IMR-90 (cell line): ENCODE measurements at regions not wholly inside any gene's neighbourhood (a gene's known extent, or its start where the extent isn't known, plus 50 kb on each side); places are given as distances from the start of the nearest gene placed in this dataset.

Source experiments
- ATAC-seq: fragments of 200-7000 bp; cut with Tn5 transposase; 2 replicates; pipeline ENCODE4 v1.9.1; 2020; ENCODE audit warnings: low read depth, mild to moderate bottlenecking, moderate library complexity
- BruUV-seq: library from RNA; stranded (reverse); fragments of 400-500 nt; replicated peaks from 2 replicates; lab custom pipeline; 2021; lab: Mats Ljungman, UMichigan
- CTCF ChIA-PET: fragments of 300-600 bp; formaldehyde crosslinking; extraction: SDS; loops from one replicate; lab custom pipeline; 2021; ENCODE audit warnings: antibody characterized with exemption; lab: Yijun Ruan, JAX
- POLR2A ChIA-PET: fragments of 300-600 bp; sonication (Branson Sonifier 250); formaldehyde crosslinking; loops from one replicate; lab custom pipeline; 2022; ENCODE audit warnings: antibody characterized with exemption; ENCODE audit not compliant: unreplicated experiment; lab: Charles Lee
- DNase-seq: peaks from one replicate; pipeline ENCODE4 v3.0.0; 2013
- H2AFZ ChIP-seq: replicated peaks from 2 replicates; pipeline ENCODE3; 2013; ENCODE audit warnings: low read length, mild to moderate bottlenecking; ENCODE audit not compliant: poor library complexity
- H2AK5ac ChIP-seq: 2 replicates; pipeline ENCODE4 v1.6.1; 2013; ENCODE audit warnings: low read depth, low read length, inconsistent platforms
- H2AK9ac ChIP-seq: replicated peaks from 2 replicates; pipeline ENCODE3; 2013; ENCODE audit warnings: mild to moderate bottlenecking, low read depth, low read length, moderate library complexity; ENCODE audit not compliant: poor library complexity
- H2BK120ac ChIP-seq: 2 replicates; pipeline ENCODE4 v1.6.1; 2013; ENCODE audit warnings: low read depth, low read length, inconsistent platforms
- H2BK15ac ChIP-seq: 3 replicates; pipeline ENCODE4 v1.6.1; 2013; ENCODE audit warnings: low read depth, low read length, inconsistent platforms
- H2BK20ac ChIP-seq: 2 replicates; pipeline ENCODE4 v1.6.1; 2013; ENCODE audit warnings: low read depth, mild to moderate bottlenecking, inconsistent platforms, low read length, moderate library complexity
- H2BK5ac ChIP-seq: 2 replicates; pipeline ENCODE4 v1.6.1; 2013; ENCODE audit warnings: mild to moderate bottlenecking, low read depth, low read length, inconsistent platforms; ENCODE audit not compliant: poor library complexity, severe bottlenecking
- H3K14ac ChIP-seq: replicated peaks from 2 replicates; pipeline ENCODE4 v1.6.1; 2013; ENCODE audit warnings: low read depth, low read length, inconsistent platforms
- H3K18ac ChIP-seq: 2 replicates; pipeline ENCODE4 v1.6.1; 2013; ENCODE audit warnings: low read depth, low read length, control low read depth
- H3K23ac ChIP-seq: 2 replicates; pipeline ENCODE4 v1.6.1; 2013; ENCODE audit warnings: low read depth, low read length, inconsistent platforms
- H3K27ac ChIP-seq: 2 replicates; pipeline ENCODE4 v1.5.1; 2013; ENCODE audit warnings: mild to moderate bottlenecking, control low read depth, low read length; ENCODE audit not compliant: insufficient read depth
- H3K27me3 ChIP-seq: 2 replicates; pipeline ENCODE4 v1.6.1; 2013; ENCODE audit warnings: low read length; ENCODE audit not compliant: control insufficient read depth, insufficient read depth
- H3K36me3 ChIP-seq: 2 replicates; pipeline ENCODE4 v1.6.1; 2013; ENCODE audit warnings: low read length, mixed read lengths; ENCODE audit not compliant: control insufficient read depth, insufficient read depth
- H3K4ac ChIP-seq: 2 replicates; pipeline ENCODE4 v1.6.1; 2013; ENCODE audit warnings: low read depth, low read length, inconsistent platforms
- H3K4me1 ChIP-seq: 2 replicates; pipeline ENCODE4 v1.6.1; 2013; ENCODE audit warnings: low read length, mixed read lengths; ENCODE audit not compliant: control insufficient read depth, insufficient read depth
- H3K4me2 ChIP-seq: 2 replicates; pipeline ENCODE4 v1.6.1; 2013; ENCODE audit warnings: low read depth, mild to moderate bottlenecking, control low read depth, low read length, moderate library complexity
- H3K4me3 ChIP-seq: 2 replicates; pipeline ENCODE4 v1.5.1; 2013; ENCODE audit warnings: low read depth, mild to moderate bottlenecking, control low read depth, low read length, moderate library complexity; ENCODE audit not compliant: insufficient read depth
- H3K56ac ChIP-seq: 2 replicates; pipeline ENCODE4 v1.6.1; 2013; ENCODE audit warnings: low read length, inconsistent platforms; ENCODE audit not compliant: insufficient read depth; ENCODE audit errors: extremely low read depth
- H3K79me1 ChIP-seq, 2 experiments: 2 replicates each; pipeline ENCODE4 v1.6.1; 2013; ENCODE audit warnings: low read length in 2 of 2, inconsistent platforms in 1 of 2, low read depth in 1 of 2
- H3K9ac ChIP-seq: 2 replicates; pipeline ENCODE4 v1.6.1; 2013; ENCODE audit warnings: low read depth, low read length, control low read depth
- H3K9me1 ChIP-seq: 2 replicates; pipeline ENCODE4 v1.6.1; 2013; ENCODE audit warnings: low read length, inconsistent platforms; ENCODE audit not compliant: insufficient read depth
- H3K9me3 ChIP-seq: 2 replicates; pipeline ENCODE4 v1.6.1; 2013; ENCODE audit warnings: low read length; ENCODE audit not compliant: control insufficient read depth, insufficient read depth
- H4K20me1 ChIP-seq: 2 replicates; pipeline ENCODE4 v1.6.1; 2013; ENCODE audit warnings: low read length, inconsistent platforms; ENCODE audit not compliant: insufficient read depth
- H4K5ac ChIP-seq: 2 replicates; pipeline ENCODE4 v1.6.1; 2013; ENCODE audit warnings: mild to moderate bottlenecking, low read depth, low read length, control low read depth
- H4K8ac ChIP-seq, 2 experiments: 2 replicates each; pipeline ENCODE4 v1.6.1; 2013; ENCODE audit warnings: low read depth in 2 of 2, low read length in 2 of 2, control low read depth in 1 of 2, inconsistent platforms in 1 of 2
- H4K91ac ChIP-seq: 2 replicates; pipeline ENCODE4 v1.6.1; 2013; ENCODE audit warnings: low read depth, low read length, inconsistent platforms; ENCODE audit not compliant: insufficient read depth
- BHLHE40 ChIP-seq: fragments of 150-350 bp; IDR thresholded peaks from 2 replicates; pipeline ENCODE4 v1.6.1; 2016; ENCODE audit warnings: mild to moderate bottlenecking, low read depth, low read length
- CEBPB ChIP-seq: IDR thresholded peaks from 2 replicates; pipeline ENCODE4 v1.6.1; 2012; ENCODE audit warnings: low read depth, low read length, improper control_type of control experiment
- MAFK ChIP-seq: IDR thresholded peaks from 2 replicates; pipeline ENCODE4 v1.6.1; 2012; ENCODE audit warnings: low read depth, low read length, improper control_type of control experiment
- MAZ ChIP-seq: IDR thresholded peaks from 2 replicates; pipeline ENCODE4 v1.6.1; 2012; ENCODE audit warnings: low read depth, mild to moderate bottlenecking, low read length, improper control_type of control experiment, moderate library complexity, borderline replicate concordance
- MXI1 ChIP-seq: IDR thresholded peaks from 2 replicates; pipeline ENCODE4 v1.6.1; 2012; ENCODE audit warnings: low read depth, mild to moderate bottlenecking, low read length, moderate library complexity, borderline replicate concordance
- POLR2A ChIP-seq: IDR thresholded peaks from 2 replicates; pipeline ENCODE4 v1.6.1; 2012; ENCODE audit warnings: mild to moderate bottlenecking, low read depth, low read length
- RAD21 ChIP-seq: IDR thresholded peaks from 2 replicates; pipeline ENCODE4 v1.6.1; 2012; ENCODE audit warnings: low read length, improper control_type of control experiment
- RCOR1 ChIP-seq: IDR thresholded peaks from 2 replicates; pipeline ENCODE4 v1.6.1; 2012; ENCODE audit warnings: mild to moderate bottlenecking, low read length, improper control_type of control experiment; ENCODE audit not compliant: insufficient replicate concordance
- RFX5 ChIP-seq: IDR thresholded peaks from 2 replicates; pipeline ENCODE4 v1.8.0; 2012; ENCODE audit warnings: low read depth, mild to moderate bottlenecking, low read length, moderate library complexity
- SMC3 ChIP-seq: fragments of 150-350 bp; IDR thresholded peaks from 2 replicates; pipeline ENCODE4 v1.6.1; 2016; ENCODE audit warnings: low read depth, mild to moderate bottlenecking, antibody characterized with exemption, low read length, moderate library complexity
- WGBS, 2 experiments: methylation state at CpG; one replicate each; pipeline versions ENCODE4 v1.1.5 to v1.1.7; 2013; ENCODE audit warnings: missing lambda C conversion rate in 2 of 2; ENCODE audit not compliant: insufficient read length in 1 of 2; ENCODE audit errors: extremely low coverage in 2 of 2; 5-methylcytosine and 5-hydroxymethylcytosine counted together
- dilution Hi-C: fragments of 300-500 bp; cut with HindIII; formaldehyde crosslinking; loops from one replicate; pipeline ENCODE4 v1.14.3; 2018; ENCODE audit warnings: low sequenced_read_pairs; ENCODE audit not compliant: unreplicated experiment
- in situ Hi-C: fragments of 300-500 bp; cut with MboI; formaldehyde crosslinking; loops from 3 replicates; pipeline ENCODE4 v1.14.3; 2019; ENCODE audit warnings: low sequenced_read_pairs, inconsistent platforms, mixed read lengths
- intact Hi-C: fragments of 100-400 bp; cut with micrococcal nuclease; formaldehyde crosslinking; loops from 2 replicates; pipeline ENCODE4 v1.10.0; 2022
- TF ChIP-seq, protein P1 (sequence below): fragments of 150-350 bp; IDR thresholded peaks from 2 replicates; pipeline ENCODE4 v1.6.1; 2016; ENCODE audit warnings: low read depth, mild to moderate bottlenecking, low read length, moderate library complexity, borderline replicate concordance
- TF ChIP-seq, protein P2 (sequence below): fragments of 150-350 bp; IDR thresholded peaks from 2 replicates; pipeline ENCODE4 v1.6.1; 2017; ENCODE audit warnings: mild to moderate bottlenecking, antibody characterized with exemption, low read length, low read depth
- TF ChIP-seq, protein P3 (sequence below): conservative IDR thresholded peaks from 2 replicates; pipeline ENCODE4 v1.5.1; 2012; ENCODE audit warnings: mild to moderate bottlenecking, low read depth, low read length, improper control_type of control experiment

DNA sequence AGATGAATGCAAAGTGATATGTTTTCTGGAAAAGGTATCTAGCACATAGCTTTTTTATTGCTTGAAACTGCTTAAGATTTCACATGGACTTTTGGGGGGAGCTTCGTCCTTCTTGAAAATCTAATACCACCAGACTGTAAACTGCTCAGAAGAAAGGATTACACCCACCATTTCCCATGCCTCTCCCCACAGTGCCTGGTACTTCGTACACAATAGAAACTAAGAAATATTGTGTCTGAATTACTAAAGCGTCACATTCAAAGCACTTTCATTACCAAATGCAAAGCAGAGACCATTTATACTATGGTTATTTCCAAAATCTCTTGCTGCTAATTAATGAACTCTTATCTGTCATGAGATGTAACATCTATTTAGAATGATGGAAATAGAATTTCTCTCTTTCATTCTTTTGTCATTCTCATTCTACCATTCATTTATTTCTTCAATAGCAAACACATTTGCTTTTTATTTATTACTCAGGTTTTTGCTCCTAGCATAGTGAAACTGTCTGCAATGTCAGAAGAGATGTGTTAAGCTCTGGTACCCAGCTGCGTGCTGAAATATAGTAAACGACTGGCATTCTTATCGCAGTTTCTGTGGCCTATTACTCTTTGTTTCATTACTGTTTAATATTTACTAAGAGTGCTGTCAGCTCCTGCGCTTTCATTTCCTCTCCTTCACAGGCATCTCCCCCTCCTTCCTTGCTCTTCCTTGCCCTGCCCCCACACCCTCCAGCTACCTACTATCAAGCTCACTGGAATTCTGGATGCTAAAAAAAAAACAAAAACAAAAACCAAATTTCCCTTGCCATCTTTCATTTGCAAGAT is 51.4 kb upstream of the RAPGEF2 start:
- Histone ChIP-seq H4K91ac (no peak overlapping the region), H3K4me1 (no peaks in the 10 kb centered on the region), H4K5ac (no peak overlapping the region), H3K9me1 (no peaks in the 10 kb centered on the region), H2BK120ac (no peak overlapping the region), H3K9me3 (no peaks in the 10 kb centered on the region), H3K23ac (no peak overlapping the region), H3K14ac (no peak overlapping the region), H4K20me1 (no peaks in the 10 kb centered on the region), H3K4me2 (peak overlapping the region; percentile 39; the same call in 1 of the 2 replicates), H3K9ac (no peak overlapping the region), H2AK5ac (no peak overlapping the region), H3K4ac (no peak overlapping the region), H4K8ac (no peak overlapping the region), H3K18ac (no peak overlapping the region), H2BK15ac (no peak overlapping the region), H3K27ac (no peak overlapping the region), H2AFZ (no peak overlapping the region), H3K36me3 (no peaks in the 10 kb centered on the region), H3K27me3 (peaks cover 7% of the 10 kb centered on the region), H2BK5ac (no peak overlapping the region), H2AK9ac (no peak overlapping the region), H3K56ac (no peak overlapping the region), H2BK20ac (no peak overlapping the region), H3K79me1 (no peaks in the 10 kb centered on the region), H3K4me3 (no peak overlapping the region)
- 33% methylated on average over 1 of the region's 7 CpGs; no CpG with 5 or more reads in 1 of the 2 experiments for WGBS, 2 experiments
- ChIA-PET CTCF (interaction anchor here (1.0 kb wide), 1 partner anchor 29 kb away, joined by 6 read pairs; no protein-coding TSS in a partner anchor), POLR2A (no interaction called here)
- TF ChIP-seq, protein P1, sequence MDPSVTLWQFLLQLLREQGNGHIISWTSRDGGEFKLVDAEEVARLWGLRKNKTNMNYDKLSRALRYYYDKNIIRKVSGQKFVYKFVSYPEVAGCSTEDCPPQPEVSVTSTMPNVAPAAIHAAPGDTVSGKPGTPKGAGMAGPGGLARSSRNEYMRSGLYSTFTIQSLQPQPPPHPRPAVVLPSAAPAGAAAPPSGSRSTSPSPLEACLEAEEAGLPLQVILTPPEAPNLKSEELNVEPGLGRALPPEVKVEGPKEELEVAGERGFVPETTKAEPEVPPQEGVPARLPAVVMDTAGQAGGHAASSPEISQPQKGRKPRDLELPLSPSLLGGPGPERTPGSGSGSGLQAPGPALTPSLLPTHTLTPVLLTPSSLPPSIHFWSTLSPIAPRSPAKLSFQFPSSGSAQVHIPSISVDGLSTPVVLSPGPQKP, result no peak
- TF ChIP-seq RCOR1, result no peak
- no peak for TF ChIP-seq BHLHE40
- TF ChIP-seq, protein P2, sequence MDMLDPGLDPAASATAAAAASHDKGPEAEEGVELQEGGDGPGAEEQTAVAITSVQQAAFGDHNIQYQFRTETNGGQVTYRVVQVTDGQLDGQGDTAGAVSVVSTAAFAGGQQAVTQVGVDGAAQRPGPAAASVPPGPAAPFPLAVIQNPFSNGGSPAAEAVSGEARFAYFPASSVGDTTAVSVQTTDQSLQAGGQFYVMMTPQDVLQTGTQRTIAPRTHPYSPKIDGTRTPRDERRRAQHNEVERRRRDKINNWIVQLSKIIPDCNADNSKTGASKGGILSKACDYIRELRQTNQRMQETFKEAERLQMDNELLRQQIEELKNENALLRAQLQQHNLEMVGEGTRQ, result no peak
- TF ChIP-seq MXI1, result no peak
- no peak for TF ChIP-seq POLR2A
- TF ChIP-seq SMC3, result no peak
- TF ChIP-seq RFX5, result no peak
- TF ChIP-seq MAZ, result no peak
- TF ChIP-seq RAD21, result no peak
- TF ChIP-seq, protein P3, sequence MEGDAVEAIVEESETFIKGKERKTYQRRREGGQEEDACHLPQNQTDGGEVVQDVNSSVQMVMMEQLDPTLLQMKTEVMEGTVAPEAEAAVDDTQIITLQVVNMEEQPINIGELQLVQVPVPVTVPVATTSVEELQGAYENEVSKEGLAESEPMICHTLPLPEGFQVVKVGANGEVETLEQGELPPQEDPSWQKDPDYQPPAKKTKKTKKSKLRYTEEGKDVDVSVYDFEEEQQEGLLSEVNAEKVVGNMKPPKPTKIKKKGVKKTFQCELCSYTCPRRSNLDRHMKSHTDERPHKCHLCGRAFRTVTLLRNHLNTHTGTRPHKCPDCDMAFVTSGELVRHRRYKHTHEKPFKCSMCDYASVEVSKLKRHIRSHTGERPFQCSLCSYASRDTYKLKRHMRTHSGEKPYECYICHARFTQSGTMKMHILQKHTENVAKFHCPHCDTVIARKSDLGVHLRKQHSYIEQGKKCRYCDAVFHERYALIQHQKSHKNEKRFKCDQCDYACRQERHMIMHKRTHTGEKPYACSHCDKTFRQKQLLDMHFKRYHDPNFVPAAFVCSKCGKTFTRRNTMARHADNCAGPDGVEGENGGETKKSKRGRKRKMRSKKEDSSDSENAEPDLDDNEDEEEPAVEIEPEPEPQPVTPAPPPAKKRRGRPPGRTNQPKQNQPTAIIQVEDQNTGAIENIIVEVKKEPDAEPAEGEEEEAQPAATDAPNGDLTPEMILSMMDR, result no peak
- TF ChIP-seq CEBPB, result no peak
- TF ChIP-seq MAFK, result no peak
- dilution Hi-C loops, result no loop called here
- in situ Hi-C loops, result no loop called here
- intact Hi-C loops, result no loop called here
- DNase-seq, result no peak
- ATAC-seq, result peak; percentile 25; the same call in 1 of the 2 replicates
- no TSS peak for BruUV-seq
